Stimulated activated CD4-positive, alpha-beta T cell treated with anti-CD3 and anti-CD28 coated beads, Interleukin-12 subunit alpha, Interleukin-12 subunit beta, amount 100 ng/mL, for 48 hours (primary cell): ENCODE measurements at regions not wholly inside any gene's neighbourhood (a gene's known extent, or its start where the extent isn't known, plus 50 kb on each side); places are given as distances from the start of the nearest gene placed in this dataset.

ENCODE experiments used
- DNase-seq, 3 donors: peaks; one replicate each; pipeline ENCODE4 v3.0.0-alpha.2; 2020; ENCODE audit warnings: low read depth in 2 of 3, low spot score in 1 of 3

- DNase-seq, result no peak
These were observed 212.7 kb upstream of the JUN start for GRCh38 chr1:58996341-58997059.

GRCh38 chr1:58997060-58997411 is 213.2 kb upstream of the JUN start:
- no peak for DNase-seq

- no peak for DNase-seq
These were observed 213.8 kb upstream of the JUN start for GRCh38 chr1:58997637-58998036.

- no peak for DNase-seq
These were observed 215.8 kb upstream of the JUN start for GRCh38 chr1:58999676-59000075.

GRCh38 chr1:59004755-59005154 is 220.9 kb upstream of the JUN start:
- DNase-seq, result no peak

- no peak for DNase-seq
These were observed 221.8 kb upstream of the JUN start for GRCh38 chr1:59005491-59006288.

GRCh38 chr1:59006289-59006658 is 222.4 kb upstream of the JUN start:
- DNase-seq, result no peak

GRCh38 chr1:59006932-59007331 is 223.1 kb upstream of the JUN start:
- DNase-seq, result no peak

- no peak for DNase-seq
These were observed 223.6 kb upstream of the JUN start for GRCh38 chr1:59007429-59007819.

- DNase-seq, result peak in 2 of 3 donors; percentile 29 to 51
These were observed 224.2 kb upstream of the JUN start for GRCh38 chr1:59007820-59008598.

- DNase-seq, result no peak
These were observed 224.9 kb upstream of the JUN start for GRCh38 chr1:59008599-59009347.

- no peak for DNase-seq
These were observed 227.8 kb upstream of the JUN start for GRCh38 chr1:59011663-59012062.

GRCh38 chr1:59012378-59012777 is 228.5 kb upstream of the JUN start:
- DNase-seq, result no peak

- no peak for DNase-seq
These were observed 229.6 kb upstream of the JUN start for GRCh38 chr1:59013276-59013927.

GRCh38 chr1:59013928-59014279 is 230.1 kb upstream of the JUN start:
- DNase-seq, result no peak

- DNase-seq, result no peak
These were observed 231.0 kb upstream of the JUN start for GRCh38 chr1:59014827-59015226.

GRCh38 chr1:59015708-59016107 is 231.9 kb upstream of the JUN start:
- no peak for DNase-seq

GRCh38 chr1:59016390-59016789 is 232.5 kb upstream of the JUN start:
- DNase-seq, result no peak

- no peak for DNase-seq
These were observed 233.8 kb upstream of the JUN start for GRCh38 chr1:59017501-59018231.

- no peak for DNase-seq
These were observed 234.6 kb upstream of the JUN start for GRCh38 chr1:59018446-59018845.
